GM19193 (cell line): ENCODE measurements at regions not wholly inside any gene's neighbourhood (a gene's known extent, or its start where the extent isn't known, plus 50 kb on each side); places are given as distances from the start of the nearest gene placed in this dataset.

Experiments used
- POLR2A ChIP-seq: IDR thresholded peaks from 4 replicates; pipeline ENCODE4 v1.6.1; 2011; ENCODE audit not compliant: insufficient read depth, insufficient read length; ENCODE audit errors: extremely low read depth

- TF ChIP-seq POLR2A = no peak
Observed at GRCh38 chr5:168131519-168131918, 159.9 kb upstream of the WWC1 start.

DNA sequence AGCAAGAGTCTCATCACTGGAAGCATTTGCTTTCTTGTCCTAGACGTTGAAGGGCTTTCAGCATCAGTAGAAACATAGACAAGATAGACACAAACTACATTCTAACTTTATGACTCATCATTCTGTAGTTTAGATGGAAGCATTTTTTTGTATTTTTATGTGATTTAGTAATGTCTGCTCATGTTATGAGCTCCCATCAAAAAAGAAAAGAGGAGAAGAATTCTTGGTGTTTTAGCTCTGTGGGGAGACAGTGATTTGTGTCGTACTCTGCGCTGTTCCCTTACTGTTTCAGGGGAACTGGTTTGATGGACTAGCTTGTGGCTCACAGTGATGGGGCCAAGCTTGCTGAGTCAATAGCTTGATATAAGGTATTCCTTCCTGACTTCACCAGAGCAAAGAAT lies 159.2 kb upstream of the WWC1 start:
- TF ChIP-seq POLR2A = no peak

DNA sequence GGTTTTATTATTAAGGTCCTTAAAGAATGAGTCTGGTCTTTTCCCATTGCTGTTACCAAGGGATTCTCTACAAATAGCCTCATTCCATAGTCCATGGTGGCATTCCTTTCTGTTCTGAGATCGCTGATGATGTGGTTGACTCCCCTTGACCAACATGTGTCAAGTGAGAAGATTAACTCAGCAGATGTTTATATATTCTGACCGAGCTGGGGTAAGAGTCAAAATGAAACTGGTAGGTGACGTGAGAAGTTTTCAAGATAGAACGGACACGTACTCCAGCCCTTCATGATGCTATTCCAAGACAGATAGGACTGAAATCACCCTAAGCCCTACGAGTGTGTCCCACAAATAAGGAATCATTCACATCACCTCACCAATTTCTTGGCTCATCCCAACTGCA lies 155.5 kb upstream of the WWC1 start:
- TF ChIP-seq POLR2A = no peak

- TF ChIP-seq POLR2A = no peak
Observed at GRCh38 chr5:168136340-168136739, 155.1 kb upstream of the WWC1 start.

GRCh38 chr5:168137265-168137664 lies 154.2 kb upstream of the WWC1 start:
- TF ChIP-seq POLR2A = no peak

- no peak for TF ChIP-seq POLR2A
Observed at GRCh38 chr5:168140241-168140640, 151.2 kb upstream of the WWC1 start.

GRCh38 chr5:168142402-168142801 lies 149.0 kb upstream of the WWC1 start:
- TF ChIP-seq POLR2A = no peak

GRCh38 chr5:168147106-168147505 lies 144.3 kb upstream of the WWC1 start:
- no peak for TF ChIP-seq POLR2A

- no peak for TF ChIP-seq POLR2A
Observed at GRCh38 chr5:168147568-168148360, 143.7 kb upstream of the WWC1 start.

DNA sequence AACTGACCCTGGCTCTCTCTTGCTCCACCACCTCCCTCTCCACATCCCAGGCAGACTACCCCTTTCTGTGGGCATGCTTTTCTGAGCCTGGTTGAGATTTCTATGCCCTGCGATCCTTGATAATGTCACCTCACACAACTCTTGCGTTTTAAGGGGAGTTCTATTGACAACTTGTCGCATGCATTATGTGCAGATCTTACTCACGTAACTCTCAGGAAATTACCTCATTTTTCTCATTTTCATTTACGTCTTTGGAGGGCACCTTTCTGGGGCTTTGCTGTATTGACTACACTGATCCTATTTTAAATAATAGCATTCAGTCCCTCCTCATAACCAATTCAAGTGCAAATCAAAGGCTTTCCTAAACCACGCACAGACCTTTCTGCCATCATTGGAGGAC lies 140.4 kb upstream of the WWC1 start:
- no peak for TF ChIP-seq POLR2A

GRCh38 chr5:168152660-168153059 lies 138.8 kb upstream of the WWC1 start:
- no peak for TF ChIP-seq POLR2A

DNA sequence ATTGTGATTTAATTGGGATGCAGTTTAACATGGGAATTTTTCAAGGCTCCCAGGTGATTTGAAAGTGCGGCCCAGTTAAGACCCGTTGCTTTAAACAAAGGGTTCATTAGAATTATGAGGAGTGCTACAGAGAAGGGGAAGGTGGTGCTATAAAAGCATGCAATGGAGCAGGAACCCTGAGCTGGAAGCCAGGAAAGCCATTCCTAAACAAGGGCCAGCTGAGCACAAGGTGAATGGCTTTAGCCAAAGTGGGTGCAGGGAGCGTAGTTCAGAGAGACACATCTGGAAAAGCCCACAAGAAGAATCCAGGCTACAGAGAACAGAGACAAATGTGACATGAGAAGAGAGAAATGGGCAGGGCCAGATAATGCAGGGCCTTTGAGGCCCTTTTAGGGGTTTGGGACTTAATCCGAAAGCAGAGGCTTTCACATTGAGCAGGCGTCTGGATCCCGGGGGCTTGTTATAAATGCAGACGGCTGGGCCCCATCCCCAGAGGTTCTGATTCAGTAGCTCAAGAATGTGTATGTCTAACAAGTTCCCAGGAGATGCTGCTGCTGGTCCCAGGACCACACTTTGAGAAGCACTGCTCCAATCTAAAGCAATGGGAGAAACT lies 138.1 kb upstream of the WWC1 start:
- TF ChIP-seq POLR2A = no peak

- TF ChIP-seq POLR2A = no peak
Observed at GRCh38 chr5:168153876-168154270, 137.6 kb upstream of the WWC1 start.

DNA sequence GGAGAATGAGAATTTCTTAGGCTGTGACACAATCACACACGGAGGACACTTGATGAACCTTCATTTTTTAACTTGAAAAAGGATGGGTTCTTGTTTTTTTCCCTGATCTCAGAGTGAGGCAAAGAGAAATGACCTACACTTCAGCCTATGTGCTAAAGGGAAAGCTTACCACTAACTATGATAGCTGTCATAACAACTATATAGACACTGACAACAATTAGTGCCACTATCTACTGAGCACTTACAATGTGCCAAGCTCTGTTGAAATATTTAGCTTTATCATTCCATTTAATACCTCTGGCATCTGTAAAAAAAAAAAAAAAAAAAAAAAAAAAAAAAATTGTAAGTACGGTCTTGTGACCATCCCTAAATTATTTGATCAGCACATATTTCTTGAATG lies 135.9 kb upstream of the WWC1 start:
- TF ChIP-seq POLR2A = no peak

GRCh38 chr5:168156170-168156569 lies 135.3 kb upstream of the WWC1 start:
- no peak for TF ChIP-seq POLR2A

GRCh38 chr5:168157141-168157540 lies 134.3 kb upstream of the WWC1 start:
- no peak for TF ChIP-seq POLR2A
